Suppressor macrophage treated with lipopolysaccharide for 1 hour (primary cell): ENCODE measurements at regions not wholly inside any gene's neighbourhood (a gene's known extent, or its start where the extent isn't known, plus 50 kb on each side); places are given as distances from the start of the nearest gene placed in this dataset.

Experiments used
- DNase-seq, 3 donors: peaks; one replicate each; pipeline ENCODE4 v3.0.0-alpha.2; 2020 to 2022

GRCh38 chr1:68551459-68551858 lies 54.6 kb upstream of the DEPDC1 start:
- no peak for DNase-seq

DNA sequence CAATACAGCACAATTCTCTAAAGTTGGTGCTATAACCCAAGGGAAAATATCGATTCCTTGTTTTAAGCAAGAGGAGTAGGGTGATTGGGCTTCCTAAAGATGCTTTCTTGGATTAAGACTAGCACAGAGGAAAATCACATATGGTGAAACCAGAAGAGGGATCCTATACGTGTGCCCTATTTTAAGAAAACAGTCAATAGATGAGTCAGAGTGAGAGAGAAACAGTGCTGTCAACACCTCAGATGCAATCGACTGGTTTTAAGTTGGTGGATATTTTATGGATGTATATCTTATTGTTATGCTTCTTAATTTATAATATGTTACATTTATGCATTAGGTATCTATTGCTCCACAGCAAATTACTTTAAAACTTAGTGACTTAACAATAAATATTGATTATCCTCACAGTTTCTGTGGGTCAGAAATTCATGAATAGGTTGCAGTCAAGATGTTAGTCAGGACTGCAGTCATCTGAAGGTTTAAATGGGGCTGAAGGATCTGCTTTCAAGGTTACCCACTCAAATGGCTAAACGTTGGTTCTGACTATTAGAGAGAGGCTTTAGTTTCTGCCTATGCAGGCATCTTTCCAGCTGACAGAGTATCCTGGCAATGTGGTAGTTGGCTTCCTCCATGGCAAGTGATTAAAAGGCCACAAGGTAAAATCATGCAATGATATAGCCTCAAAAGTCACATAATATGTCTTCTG lies 61.6 kb upstream of the DEPDC1 start:
- no peak for DNase-seq

GRCh38 chr1:68565923-68566322 lies 69.0 kb upstream of the DEPDC1 start:
- no peak for DNase-seq

- DNase-seq: no peak
Measured at GRCh38 chr1:68570871-68571270, 74.0 kb upstream of the DEPDC1 start.

- no peak for DNase-seq
Measured at GRCh38 chr1:68571454-68572235, 74.8 kb upstream of the DEPDC1 start.

GRCh38 chr1:68585351-68585750 lies 88.5 kb upstream of the DEPDC1 start:
- no peak for DNase-seq

GRCh38 chr1:68586766-68587165 lies 89.9 kb upstream of the DEPDC1 start:
- DNase-seq: no peak

DNA sequence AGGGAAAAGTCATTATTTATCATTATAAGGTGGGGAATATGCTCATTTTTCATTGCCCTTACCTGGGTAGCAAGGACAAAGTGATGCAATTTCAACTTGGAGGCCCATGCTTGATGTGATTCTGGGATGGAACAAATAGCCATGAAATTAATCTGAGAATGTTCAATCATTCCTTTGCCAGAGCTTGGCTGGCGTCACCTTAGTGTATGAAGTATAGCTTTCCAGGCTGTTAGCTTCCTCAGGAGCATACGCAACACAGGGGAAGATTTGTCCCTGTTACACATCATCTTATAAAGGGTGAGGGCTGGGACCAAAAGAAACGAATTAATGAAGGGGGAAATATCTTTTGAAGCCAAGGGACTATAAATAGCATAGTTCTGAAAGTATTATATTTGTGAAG lies 91.4 kb upstream of the DEPDC1 start:
- DNase-seq: no peak

DNA sequence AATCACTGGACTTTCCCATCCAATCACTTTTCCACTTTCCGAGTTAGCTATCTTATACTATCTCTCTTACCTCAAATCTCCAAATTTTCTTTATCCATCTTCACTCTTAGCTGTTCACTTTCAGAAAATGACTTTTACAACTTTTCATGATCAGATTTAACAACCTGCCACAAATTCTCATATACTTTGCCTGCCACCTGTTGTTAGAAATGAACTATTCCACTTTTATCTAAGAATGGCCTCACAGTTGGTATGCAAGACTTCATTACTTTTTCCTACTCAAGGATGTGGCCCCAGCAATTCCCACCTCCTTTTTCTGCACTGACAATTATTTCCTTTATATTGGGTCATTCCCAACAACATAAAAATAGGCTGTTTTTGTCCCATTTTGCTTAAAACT lies 93.6 kb upstream of the DEPDC1 start:
- DNase-seq: no peak

GRCh38 chr1:68594851-68595250 lies 98.0 kb upstream of the DEPDC1 start:
- DNase-seq: no peak

DNA sequence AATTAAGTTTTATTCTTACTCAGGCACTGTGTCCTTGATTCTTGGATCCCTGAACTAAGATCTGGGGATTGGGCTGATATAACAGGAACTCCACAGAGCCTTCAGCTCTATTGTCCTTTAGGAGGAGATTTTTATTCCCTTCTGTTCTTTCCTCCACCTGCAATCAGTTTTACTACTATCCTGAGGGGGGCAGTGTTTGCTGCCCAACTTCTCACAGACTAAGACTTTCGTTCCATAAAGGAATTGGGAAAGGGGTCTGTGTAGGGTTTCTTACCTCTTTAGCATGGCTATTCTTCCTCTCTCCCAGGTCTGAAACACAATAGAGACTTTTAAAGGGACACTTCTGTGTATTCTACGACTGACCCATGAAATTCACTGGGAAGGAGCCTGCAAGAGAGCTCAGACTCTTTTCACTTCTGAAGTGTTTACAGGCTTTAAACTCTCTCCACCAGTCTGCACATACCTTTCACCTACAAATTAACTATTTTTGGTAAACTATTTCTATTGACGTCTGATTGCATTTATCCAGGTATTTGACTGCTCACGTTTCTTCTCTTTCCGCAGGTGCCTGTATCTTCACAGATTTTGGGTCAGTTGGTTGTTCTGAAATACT lies 103.3 kb upstream of the DEPDC1 start:
- peak in 2 of 3 donors; percentile 4 to 6 for DNase-seq

DNA sequence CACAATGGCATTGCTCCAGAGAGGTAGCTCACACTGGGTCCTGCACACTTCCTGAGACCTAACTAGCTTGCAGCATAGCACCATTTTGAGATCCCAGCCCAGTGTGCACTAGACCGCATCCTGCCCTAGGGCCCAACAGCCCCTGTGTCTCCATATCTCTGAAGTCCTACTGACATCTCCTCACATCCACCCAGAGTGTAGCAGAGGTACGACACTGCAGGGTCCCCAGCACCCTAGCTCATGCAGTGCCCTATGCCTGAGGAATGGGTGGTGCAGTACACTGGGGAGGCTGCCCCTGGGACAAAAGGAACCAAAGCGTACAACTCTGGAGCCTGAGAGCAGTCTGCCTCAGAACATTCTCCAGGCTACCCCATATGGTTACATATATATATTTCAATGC lies 111.4 kb upstream of the DEPDC1 start:
- no peak for DNase-seq

GRCh38 chr1:68615312-68615711 lies 118.4 kb upstream of the DEPDC1 start:
- DNase-seq: no peak

DNA sequence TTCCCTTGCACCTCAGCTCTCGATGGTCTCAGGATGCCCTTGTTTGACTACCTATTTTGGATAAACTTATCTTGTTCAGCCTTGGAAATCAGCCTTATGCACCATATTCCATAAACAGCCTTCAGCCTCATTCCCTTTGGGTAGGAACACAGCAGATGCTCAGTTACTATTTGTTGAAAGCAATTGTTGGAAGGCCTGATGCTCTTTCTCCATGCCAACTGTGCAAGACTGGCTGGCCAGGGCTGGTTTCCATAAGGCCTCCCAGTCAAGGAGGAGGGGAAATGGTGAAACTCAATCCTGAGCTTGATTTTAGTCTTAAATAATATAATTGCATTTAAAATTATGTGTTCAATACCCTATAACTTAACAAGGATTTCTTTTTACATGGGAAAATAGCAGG lies 121.1 kb upstream of the DEPDC1 start:
- DNase-seq: no peak

- DNase-seq: no peak
Measured at GRCh38 chr1:68620571-68620970, 123.7 kb upstream of the DEPDC1 start.

- no peak for DNase-seq
Measured at GRCh38 chr1:68623700-68624099, 126.8 kb upstream of the DEPDC1 start.

GRCh38 chr1:68624233-68624632 lies 127.4 kb upstream of the DEPDC1 start:
- DNase-seq: no peak

DNA sequence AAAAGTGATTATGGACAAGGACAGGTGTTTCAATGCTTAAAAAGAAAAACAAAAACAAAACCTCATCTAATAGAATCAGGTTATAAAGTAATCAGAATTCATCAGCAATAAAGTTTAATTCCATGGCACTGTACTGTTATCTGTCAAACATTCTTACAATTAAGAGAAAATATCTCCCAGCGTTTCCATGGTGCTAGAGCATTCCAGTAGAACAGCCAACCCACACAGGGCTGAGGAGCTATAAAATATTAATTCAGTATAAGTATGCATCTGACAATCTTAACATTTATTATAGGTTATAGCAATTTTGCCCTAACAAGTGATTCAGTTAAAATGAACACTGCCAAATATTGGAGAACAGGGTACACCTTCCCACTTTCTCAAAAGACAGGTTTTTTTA lies 128.7 kb upstream of the DEPDC1 start:
- no peak for DNase-seq

GRCh38 chr1:68633141-68633919 lies 136.4 kb upstream of the DEPDC1 start:
- DNase-seq: no peak

GRCh38 chr1:68644504-68644903 lies 147.6 kb upstream of the DEPDC1 start:
- DNase-seq: no peak

DNA sequence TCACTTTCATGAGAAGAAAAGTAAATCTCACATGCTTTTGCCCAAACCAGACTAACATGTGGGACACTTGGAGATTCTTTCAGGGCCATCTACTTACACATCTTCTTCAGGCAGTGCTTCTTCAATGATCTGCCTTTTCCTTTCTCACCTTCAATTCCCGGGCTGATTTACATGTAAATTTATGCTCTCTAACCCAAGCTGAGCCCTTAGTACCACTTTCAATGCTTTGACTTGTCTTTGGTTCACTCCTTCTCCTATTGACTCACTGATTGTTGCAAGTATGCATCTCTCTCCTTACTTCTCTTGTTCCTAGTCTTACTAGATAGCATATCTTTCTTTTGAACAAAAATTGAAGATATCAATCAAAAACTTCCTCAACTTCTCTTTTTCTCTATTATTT lies 154.2 kb upstream of the DEPDC1 start:
- DNase-seq: no peak

GRCh38 chr1:68653882-68654281 lies 157.0 kb upstream of the DEPDC1 start:
- no peak for DNase-seq

- no peak for DNase-seq
Measured at GRCh38 chr1:68673771-68674170, 176.9 kb upstream of the DEPDC1 start.
